Coronary artery (tissue), 2 donors: ENCODE measurements at regions not wholly inside any gene's neighbourhood (a gene's known extent, or its start where the extent isn't known, plus 50 kb on each side); places are given as distances from the start of the nearest gene placed in this dataset.

Experiments used
- DNase-seq: peaks from one replicate; pipeline ENCODE4 v3.0.0-alpha.2; 2017; ENCODE audit warnings: low spot score
- H3K27ac ChIP-seq, 2 donors: fragments of 200-600 bp; sonication (generic); one replicate each; pipeline ENCODE4 v1.5.1; 2016 to 2019
- H3K4me3 ChIP-seq: fragments of 200-600 bp; sonication (generic); 2 replicates; pipeline ENCODE4 v1.5.1; 2016; ENCODE audit warnings: mild to moderate bottlenecking, moderate library complexity
- TF ChIP-seq, protein P1 (sequence below): fragments of 200-600 bp; sonication (generic); IDR thresholded peaks from one replicate; pipeline ENCODE4 v1.5.1; 2019; ENCODE audit warnings: antibody characterized with exemption

DNA sequence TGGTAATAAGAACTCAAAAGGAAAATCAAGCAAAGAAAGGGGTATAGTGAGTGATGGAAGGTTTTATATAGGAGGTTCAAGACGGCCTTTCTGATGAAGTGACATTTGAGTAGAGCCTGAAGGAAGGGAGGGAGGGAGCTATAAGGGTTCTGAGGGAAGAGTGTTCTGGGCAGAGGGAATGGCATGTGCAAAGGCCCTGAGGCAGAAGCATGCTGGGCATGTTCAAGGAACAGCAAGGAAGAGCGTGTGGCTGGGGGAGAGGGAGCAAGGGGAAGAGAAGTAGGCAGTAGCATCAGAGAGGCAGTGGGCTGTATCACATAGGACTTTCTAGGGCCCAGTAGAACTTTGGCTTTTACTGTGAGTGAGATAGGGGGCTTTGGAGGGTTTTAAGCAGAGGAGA lies 108.9 kb upstream of the NAV2 start:
- TF ChIP-seq, protein P1, sequence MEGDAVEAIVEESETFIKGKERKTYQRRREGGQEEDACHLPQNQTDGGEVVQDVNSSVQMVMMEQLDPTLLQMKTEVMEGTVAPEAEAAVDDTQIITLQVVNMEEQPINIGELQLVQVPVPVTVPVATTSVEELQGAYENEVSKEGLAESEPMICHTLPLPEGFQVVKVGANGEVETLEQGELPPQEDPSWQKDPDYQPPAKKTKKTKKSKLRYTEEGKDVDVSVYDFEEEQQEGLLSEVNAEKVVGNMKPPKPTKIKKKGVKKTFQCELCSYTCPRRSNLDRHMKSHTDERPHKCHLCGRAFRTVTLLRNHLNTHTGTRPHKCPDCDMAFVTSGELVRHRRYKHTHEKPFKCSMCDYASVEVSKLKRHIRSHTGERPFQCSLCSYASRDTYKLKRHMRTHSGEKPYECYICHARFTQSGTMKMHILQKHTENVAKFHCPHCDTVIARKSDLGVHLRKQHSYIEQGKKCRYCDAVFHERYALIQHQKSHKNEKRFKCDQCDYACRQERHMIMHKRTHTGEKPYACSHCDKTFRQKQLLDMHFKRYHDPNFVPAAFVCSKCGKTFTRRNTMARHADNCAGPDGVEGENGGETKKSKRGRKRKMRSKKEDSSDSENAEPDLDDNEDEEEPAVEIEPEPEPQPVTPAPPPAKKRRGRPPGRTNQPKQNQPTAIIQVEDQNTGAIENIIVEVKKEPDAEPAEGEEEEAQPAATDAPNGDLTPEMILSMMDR: no peak
- no peak for DNase-seq
- H3K4me3 ChIP-seq: no peak overlapping the region
- no peak overlapping the region for H3K27ac ChIP-seq

DNA sequence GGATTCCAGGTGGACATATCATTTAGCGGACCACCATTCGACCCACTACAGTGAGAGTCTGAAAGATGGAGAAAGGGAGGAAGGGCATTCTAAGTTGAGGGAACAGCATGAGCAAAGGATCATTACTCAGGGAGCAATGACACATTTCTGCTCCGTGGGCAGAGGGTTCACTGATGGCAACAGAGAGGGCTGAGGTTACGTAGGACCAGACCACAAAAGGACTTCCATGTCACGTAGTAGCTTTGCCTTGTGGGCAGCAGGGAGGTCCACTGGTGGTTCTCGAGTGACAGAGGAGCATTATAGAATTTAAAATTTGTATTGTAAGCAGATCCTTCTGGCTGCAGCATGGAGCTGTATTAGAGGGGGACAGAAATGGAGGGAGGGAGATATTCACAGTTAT lies 109.7 kb upstream of the NAV2 start:
- H3K4me3 ChIP-seq: no peak overlapping the region
- TF ChIP-seq, protein P1: no peak
- no peak for DNase-seq
- H3K27ac ChIP-seq: peak overlapping the region in 1 of 2 donors; percentile 3

DNA sequence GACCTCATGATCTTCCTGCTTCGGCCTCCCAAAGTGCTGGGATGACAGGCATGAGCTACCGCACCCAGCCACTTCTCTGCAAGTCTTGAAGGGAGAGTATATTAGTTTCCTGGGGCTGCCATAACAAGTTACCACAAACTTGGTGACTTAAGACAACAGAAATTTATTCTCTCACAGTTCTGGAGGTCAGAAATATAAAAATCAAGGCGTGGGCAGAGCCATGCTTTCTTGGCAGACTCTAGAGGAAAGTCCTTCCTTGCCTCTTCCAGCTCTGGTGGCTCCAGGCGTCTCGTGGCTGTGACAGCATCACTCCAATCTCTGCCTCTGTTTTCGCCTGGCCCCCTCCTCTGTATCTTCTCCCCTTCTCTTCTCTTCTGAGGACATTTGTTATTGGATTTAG lies 110.2 kb upstream of the NAV2 start:
- TF ChIP-seq, protein P1: no peak
- Histone ChIP-seq H3K4me3 (no peak overlapping the region), H3K27ac (peak overlapping the region in 1 of 2 donors; percentile 3)
- no peak for DNase-seq

DNA sequence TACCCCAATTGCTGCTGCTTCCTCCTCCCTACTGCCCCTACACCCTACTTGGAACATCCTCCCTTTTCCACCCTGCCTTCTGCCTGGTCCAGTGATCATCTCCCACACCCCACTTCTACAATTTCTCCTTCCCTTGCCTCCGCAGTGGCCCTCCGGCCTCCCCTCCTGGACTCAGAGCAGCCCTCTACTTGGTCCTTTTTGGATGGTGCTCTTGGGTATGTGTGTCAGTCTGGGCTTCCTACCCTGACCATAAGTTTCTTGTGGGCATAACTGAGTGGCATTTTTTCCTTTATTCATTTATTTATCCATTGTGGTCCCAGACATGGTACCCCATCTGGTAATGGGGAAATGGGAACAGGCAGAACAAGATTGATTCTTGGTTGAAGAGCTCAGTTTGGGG lies 111.4 kb upstream of the NAV2 start:
- TF ChIP-seq, protein P1: no peak
- Histone ChIP-seq H3K4me3 (no peak overlapping the region), H3K27ac (no peak overlapping the region)
- no peak for DNase-seq

DNA sequence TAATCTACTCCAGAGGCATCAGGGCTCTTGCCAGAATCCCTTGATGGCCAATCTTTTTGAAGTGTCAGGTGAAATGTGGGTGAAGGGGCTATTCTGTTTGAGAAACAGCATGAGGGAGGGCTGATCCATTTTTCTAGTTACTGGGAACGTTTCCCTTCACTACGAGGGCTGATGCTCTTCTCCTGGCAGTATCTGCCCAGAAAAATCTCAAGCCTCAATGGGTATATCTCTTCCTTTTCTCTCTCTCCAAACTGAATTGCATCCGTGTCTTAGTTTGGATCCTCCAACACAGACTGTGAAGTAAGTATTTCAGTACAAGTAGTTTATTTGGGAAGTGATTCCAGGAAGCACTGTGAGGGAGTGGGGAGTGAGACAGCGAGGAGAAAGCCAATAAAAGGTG lies 113.0 kb upstream of the NAV2 start:
- no peak overlapping the region for H3K4me3 ChIP-seq
- peak overlapping the region in 1 of 2 donors; percentile 5 for H3K27ac ChIP-seq

DNA sequence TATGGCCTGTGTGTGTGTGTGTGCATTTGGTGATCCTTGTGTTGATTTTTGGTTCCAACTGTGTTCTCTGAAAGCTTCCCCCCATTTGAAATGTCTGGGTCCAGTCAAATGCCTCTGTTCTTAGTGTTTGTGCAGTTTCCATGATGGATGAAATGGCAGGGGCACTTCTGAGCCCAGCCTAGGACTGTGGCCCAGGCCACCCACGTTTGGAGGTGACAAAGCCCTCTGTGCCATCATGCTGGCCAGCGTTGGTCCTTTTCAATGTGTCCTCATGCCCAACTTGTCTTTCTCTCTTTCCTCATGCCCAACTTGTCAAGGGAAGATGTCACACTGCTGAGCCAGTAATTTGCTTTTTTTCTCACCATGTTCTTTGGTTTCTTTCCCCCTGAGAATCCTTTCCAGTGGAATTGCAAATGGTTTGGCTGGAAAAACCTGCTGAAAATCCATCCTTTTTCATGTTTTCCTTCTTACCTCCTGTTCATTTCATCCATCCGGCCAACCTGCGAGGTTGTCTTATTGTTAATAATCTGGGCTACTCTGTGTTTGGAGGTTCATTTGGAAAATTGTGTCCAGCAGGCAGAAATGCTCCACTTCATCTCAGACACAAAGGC lies 113.7 kb upstream of the NAV2 start:
- TF ChIP-seq, protein P1: no peak
- H3K4me3 ChIP-seq: no peak overlapping the region
- peak overlapping the region in 1 of 2 donors; percentile 94 for H3K27ac ChIP-seq
- DNase-seq: peak; percentile 66

More for the DNA sequence above, 113.0 kb upstream of the NAV2 start:
- DNase-seq: peak; percentile 4
- TF ChIP-seq, protein P1: no peak

DNA sequence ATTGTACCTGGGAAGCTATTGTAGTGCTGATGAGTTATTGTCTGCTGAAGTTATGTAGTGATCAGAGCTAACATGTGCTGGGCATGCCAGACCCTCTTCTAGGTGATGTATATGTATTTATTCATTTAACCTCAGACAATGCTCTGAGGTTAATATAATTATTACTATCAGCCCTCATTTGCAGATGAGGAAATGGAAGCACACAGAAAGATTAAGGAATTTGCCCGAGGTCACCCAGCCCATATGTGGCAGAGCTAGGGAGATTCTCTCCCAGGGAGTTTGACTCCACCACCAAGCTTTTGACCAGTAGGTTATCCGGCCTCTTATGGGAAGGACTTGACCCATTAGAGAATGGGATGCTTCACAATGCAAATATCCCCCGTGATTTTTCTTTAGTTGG lies 114.2 kb upstream of the NAV2 start:
- H3K4me3 ChIP-seq: peak overlapping the region; percentile 31
- DNase-seq: peak; percentile 11
- TF ChIP-seq, protein P1: no peak

More for the DNA sequence above, 114.2 kb upstream of the NAV2 start:
- H3K27ac ChIP-seq: peak overlapping the region; percentile 92 to 94
